DOHH2 (cell line): ENCODE measurements at regions not wholly inside any gene's neighbourhood (a gene's known extent, or its start where the extent isn't known, plus 50 kb on each side); places are given as distances from the start of the nearest gene placed in this dataset.

ENCODE experiments used
- H3F3A ChIP-seq: fragments of 200-600 bp; sonication (generic), shearing (Covaris generic); 2 replicates; pipeline ENCODE4 v1.6.0; 2016; ENCODE audit warnings: antibody characterized with exemption, mild to moderate bottlenecking; ENCODE audit not compliant: control insufficient read depth, insufficient read depth
- H3K27ac ChIP-seq: fragments of 200-600 bp; sonication (generic); 2 replicates; pipeline ENCODE4 v1.5.1; 2014; ENCODE audit warnings: low read depth, mild to moderate bottlenecking, low read length, moderate library complexity
- H3K27me3 ChIP-seq: fragments of 200-600 bp; sonication (generic); 2 replicates; pipeline ENCODE4 v1.6.1; 2014; ENCODE audit warnings: mild to moderate bottlenecking, low read length, mixed read lengths; ENCODE audit not compliant: control insufficient read depth
- H3K36me3 ChIP-seq: fragments of 200-600 bp; sonication (generic); 2 replicates; pipeline ENCODE4 v1.6.1; 2014; ENCODE audit warnings: mild to moderate bottlenecking, low read length, moderate library complexity, mixed read lengths; ENCODE audit not compliant: control insufficient read depth
- H3K4me1 ChIP-seq: fragments of 200-600 bp; sonication (generic); 2 replicates; pipeline ENCODE4 v1.6.1; 2014; ENCODE audit warnings: mild to moderate bottlenecking, low read length, mixed read lengths; ENCODE audit not compliant: control insufficient read depth
- H3K4me2 ChIP-seq: fragments of 200-600 bp; sonication (generic); 2 replicates; pipeline ENCODE4 v1.6.0; 2014; ENCODE audit warnings: mild to moderate bottlenecking, low read length, moderate library complexity
- H3K4me3 ChIP-seq: fragments of 200-600 bp; sonication (generic); 2 replicates; pipeline ENCODE4 v1.5.1; 2014; ENCODE audit warnings: mild to moderate bottlenecking, low read length, mixed read lengths
- H3K79me2 ChIP-seq: fragments of 200-600 bp; sonication (generic); 2 replicates; pipeline ENCODE4 v1.6.1; 2014; ENCODE audit warnings: mild to moderate bottlenecking, low read length, mixed read lengths; ENCODE audit not compliant: control insufficient read depth
- H3K9me2 ChIP-seq: fragments of 200-600 bp; sonication (generic); replicated peaks from 2 replicates; pipeline ENCODE4 v1.6.1; 2014; ENCODE audit warnings: mild to moderate bottlenecking, low read length, mixed read lengths; ENCODE audit not compliant: control insufficient read depth
- H3K9me3 ChIP-seq: fragments of 200-600 bp; sonication (generic); 2 replicates; pipeline ENCODE4 v1.6.1; 2014; ENCODE audit warnings: antibody characterized with exemption, low read length, mixed read lengths; ENCODE audit not compliant: control insufficient read depth, insufficient read depth
- H4K20me1 ChIP-seq: fragments of 200-600 bp; sonication (generic); 2 replicates; pipeline ENCODE4 v1.6.0; 2014; ENCODE audit warnings: low read depth, mild to moderate bottlenecking, antibody characterized with exemption, low read length, moderate library complexity; ENCODE audit not compliant: control insufficient read depth, insufficient read depth
- CTCF ChIP-seq: fragments of 200-600 bp; sonication (generic); IDR thresholded peaks from one replicate; pipeline ENCODE4 v1.5.1; 2014; ENCODE audit warnings: antibody characterized with exemption, mild to moderate bottlenecking, low read depth, low read length; ENCODE audit not compliant: poor library complexity, severe bottlenecking
- EZH2phosphoT487 ChIP-seq: fragments of 200-600 bp; sonication (generic); IDR thresholded peaks from 2 replicates; pipeline ENCODE4 v1.6.1; 2017; ENCODE audit warnings: borderline replicate concordance, mild to moderate bottlenecking, antibody characterized with exemption, low read length, moderate library complexity, mixed read lengths

- no peak for TF ChIP-seq EZH2phosphoT487
- TF ChIP-seq CTCF: no peak
- H3K79me2 ChIP-seq: no peaks in the 10 kb centered on the region
These were observed 1084.2 kb upstream of the COX7C start for GRCh38 chr5:85533341-85534047.

GRCh38 chr5:85538362-85538761, 1079.4 kb upstream of the COX7C start:
- TF ChIP-seq CTCF (no peak), EZH2phosphoT487 (no peak)
- no peaks in the 10 kb centered on the region for H4K20me1 ChIP-seq
- H3K79me2 ChIP-seq: no peaks in the 10 kb centered on the region
- no peaks in the 10 kb centered on the region for H3F3A ChIP-seq
- no peak overlapping the region for H3K4me3 ChIP-seq
- 0 out of 2 replicates have a peak, but pooled peaks cover 5% of the 10 kb centered on the region for H3K4me1 ChIP-seq
- H3K36me3 ChIP-seq: no peaks in the 10 kb centered on the region
- no peak overlapping the region for H3K27ac ChIP-seq
- no peaks in the 10 kb centered on the region for H3K27me3 ChIP-seq
- no peak overlapping the region for H3K4me2 ChIP-seq
- no peaks in the 10 kb centered on the region for H3K9me3 ChIP-seq
- no peaks in the 10 kb centered on the region for H3K9me2 ChIP-seq

More at GRCh38 chr5:85533341-85534047, 1084.2 kb upstream of the COX7C start:
- 0 out of 2 replicates have a peak, but pooled peaks cover 3% of the 10 kb centered on the region for H3K4me1 ChIP-seq
- H3K9me3 ChIP-seq: no peaks in the 10 kb centered on the region
- H4K20me1 ChIP-seq: no peaks in the 10 kb centered on the region
- no peak overlapping the region for H3K27ac ChIP-seq
- H3F3A ChIP-seq: no peaks in the 10 kb centered on the region
- no peaks in the 10 kb centered on the region for H3K36me3 ChIP-seq
- H3K9me2 ChIP-seq: no peaks in the 10 kb centered on the region
- H3K27me3 ChIP-seq: no peaks in the 10 kb centered on the region
- H3K4me2 ChIP-seq: no peak overlapping the region
- H3K4me3 ChIP-seq: no peak overlapping the region

- H3K9me3 ChIP-seq: no peaks in the 10 kb centered on the region
- no peaks in the 10 kb centered on the region for H3F3A ChIP-seq
- no peaks in the 10 kb centered on the region for H3K36me3 ChIP-seq
- H4K20me1 ChIP-seq: no peaks in the 10 kb centered on the region
- H3K79me2 ChIP-seq: no peaks in the 10 kb centered on the region
- H3K27ac ChIP-seq: no peak overlapping the region
- H3K9me2 ChIP-seq: no peaks in the 10 kb centered on the region
- H3K4me3 ChIP-seq: no peak overlapping the region
- TF ChIP-seq CTCF (no peak), EZH2phosphoT487 (no peak)
- no peaks in the 10 kb centered on the region for H3K4me1 ChIP-seq
- no peak overlapping the region for H3K4me2 ChIP-seq
- H3K27me3 ChIP-seq: no peaks in the 10 kb centered on the region
These were observed 1072.6 kb upstream of the COX7C start for GRCh38 chr5:85545129-85545528.
